ENCODE measurements at regions not wholly inside any gene's neighbourhood (a gene's known extent, or its start where the extent isn't known, plus 50 kb on each side); places are given as distances from the start of the nearest gene placed in this dataset.
"Not testable (repeated sequence)": the region's sequence is repeated elsewhere in the genome, so short reads cannot be mapped to it uniquely, and the experiment has no call there.

DNA sequence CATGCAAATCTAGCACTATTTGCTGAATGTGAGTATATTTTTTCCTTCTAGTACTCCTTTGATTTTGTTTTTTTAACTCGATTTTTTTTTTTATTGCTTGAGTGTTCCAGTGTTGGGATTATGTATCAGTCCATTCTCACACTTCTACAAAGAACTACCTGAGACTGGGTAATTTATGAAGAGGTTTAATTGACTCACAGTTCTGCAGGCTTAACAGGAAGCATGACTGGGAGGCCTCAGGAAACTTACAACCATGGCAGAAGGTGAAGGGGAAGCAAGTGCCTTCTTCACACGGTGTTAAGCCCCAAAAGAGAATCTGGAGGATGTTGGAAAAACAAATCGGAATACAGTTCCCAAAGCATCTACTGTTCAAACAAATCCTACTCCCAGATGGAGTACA lies 69.1 kb downstream of the ZNF518B start:
- H3K27ac Mint-ChIP-seq; H3K36me3 Mint-ChIP-seq (ENCODE audit: low read depth); H3K9me3 Mint-ChIP-seq; H3K4me1 Mint-ChIP-seq; H3K4me3 Mint-ChIP-seq; DNase-seq; POLR2A ChIA-PET; CTCF ChIA-PET: not testable (repeated sequence)
- peaks cover 12% of the 10 kb centered on the region for H3K27me3 Mint-ChIP-seq

DNA sequence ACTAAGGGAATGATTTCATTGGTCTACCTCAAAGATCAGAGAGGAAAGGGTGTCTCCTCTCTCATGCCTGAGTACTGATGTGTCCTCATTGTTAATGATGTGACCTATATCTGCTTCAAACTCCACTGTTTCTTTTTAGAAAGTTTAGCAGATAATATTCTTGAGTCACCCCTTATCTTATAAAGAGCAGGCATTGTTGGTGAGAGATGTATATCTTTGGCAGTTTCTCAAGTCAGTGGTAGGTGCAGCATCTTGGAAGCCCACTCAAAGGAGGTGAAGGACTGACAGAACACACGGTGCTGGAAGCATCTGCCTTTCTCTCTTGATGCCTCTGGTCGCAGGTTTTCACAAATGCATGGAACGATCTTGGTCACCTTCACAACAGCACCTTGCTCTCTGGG lies 71.2 kb downstream of the ZNF518B start:
- ChIA-PET CTCF (interaction anchor here (1.2 kb wide), 1 partner anchor 228 kb away, joined by 3 read pairs; no protein-coding TSS in a partner anchor), POLR2A (no interaction called here)
- no peak overlapping the region for H3K4me3 Mint-ChIP-seq
- no peaks in the 10 kb centered on the region for H3K9me3 Mint-ChIP-seq
- H3K27me3 Mint-ChIP-seq = peaks cover 5% of the 10 kb centered on the region
- H3K27ac Mint-ChIP-seq = no peak overlapping the region
- no peak for DNase-seq
- no peaks in the 10 kb centered on the region for H3K36me3 Mint-ChIP-seq (ENCODE audit: low read depth)
- no peaks in the 10 kb centered on the region for H3K4me1 Mint-ChIP-seq

DNA sequence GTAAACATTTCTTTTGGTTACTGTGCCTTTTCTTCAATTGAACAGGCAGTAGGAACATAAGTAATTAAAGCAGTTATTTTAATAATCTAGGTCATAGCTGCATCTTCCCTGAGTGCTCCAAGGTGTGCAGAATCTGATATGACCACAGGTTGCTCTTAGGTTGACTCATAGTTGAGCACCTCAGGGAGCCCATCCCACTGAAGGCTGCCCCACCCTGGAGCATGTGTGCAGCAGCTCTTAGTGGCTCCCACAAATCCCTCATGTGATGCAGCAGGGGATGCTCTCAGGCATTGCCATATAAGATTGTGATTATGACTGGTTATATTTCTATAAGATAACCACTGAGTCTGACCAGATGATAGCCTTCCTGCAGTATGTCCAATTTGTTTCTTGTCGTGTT lies 72.3 kb downstream of the ZNF518B start:
- no peak for DNase-seq
- Mint-ChIP-seq H3K9me3 (no peaks in the 10 kb centered on the region), H3K27me3 (peaks cover 1% of the 10 kb centered on the region), H3K4me1 (no peaks in the 10 kb centered on the region), H3K4me3 (no peak overlapping the region), H3K36me3 (ENCODE audit: low read depth) (no peaks in the 10 kb centered on the region), H3K27ac (no peak overlapping the region)
- ChIA-PET POLR2A (no interaction called here), CTCF (interaction anchor here (1.2 kb wide), 1 partner anchor 227 kb away, joined by 3 read pairs; no protein-coding TSS in a partner anchor)

DNA sequence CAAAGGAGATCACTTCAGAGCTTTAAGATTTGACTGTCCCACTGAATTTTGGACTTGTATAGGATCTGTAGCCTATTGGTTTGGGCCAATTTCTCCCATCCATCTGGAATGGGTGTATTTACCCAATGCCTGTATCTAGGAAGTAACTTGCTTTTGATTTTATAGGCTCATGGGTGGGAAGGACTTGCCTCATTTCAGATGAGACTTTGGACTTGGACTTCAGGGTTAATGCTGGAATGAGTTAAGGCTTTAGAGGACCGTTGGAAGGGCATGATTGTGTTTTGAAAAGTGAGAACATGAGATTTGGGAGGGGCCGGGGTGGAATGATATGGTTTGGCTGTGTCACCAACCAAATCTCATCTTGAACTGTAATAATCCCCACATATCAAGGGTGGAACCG lies 73.8 kb downstream of the ZNF518B start:
- CTCF ChIA-PET = no interaction called here
- no peaks in the 10 kb centered on the region for H3K4me1 Mint-ChIP-seq
- no peak overlapping the region for H3K27ac Mint-ChIP-seq
- H3K9me3 Mint-ChIP-seq = no peaks in the 10 kb centered on the region
- H3K4me3 Mint-ChIP-seq = no peak overlapping the region
- peaks cover under 1% of the 10 kb centered on the region for H3K27me3 Mint-ChIP-seq
- no peak for DNase-seq
- POLR2A ChIA-PET = no interaction called here
- no peaks in the 10 kb centered on the region for H3K36me3 Mint-ChIP-seq (ENCODE audit: low read depth)

DNA sequence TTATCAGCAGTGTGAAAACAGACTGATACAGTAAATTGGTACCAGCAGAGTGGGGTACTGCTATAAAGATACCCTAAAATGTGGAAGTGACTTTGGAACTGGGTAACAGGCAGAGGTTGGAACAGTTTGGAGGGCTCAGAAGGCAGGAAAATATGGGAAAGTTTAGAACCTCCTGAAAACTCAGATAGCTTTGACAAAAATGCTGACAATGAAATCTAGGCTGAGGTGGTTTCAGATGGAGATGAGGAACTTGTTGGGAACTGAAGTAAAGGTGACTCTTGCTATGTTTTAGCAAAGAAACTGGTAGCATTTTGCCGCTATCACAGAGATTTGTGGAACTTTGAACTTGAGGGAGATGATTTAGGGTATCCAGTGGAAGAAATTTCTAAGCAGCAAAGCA lies 75.1 kb downstream of the ZNF518B start:
- H3K27me3 Mint-ChIP-seq; DNase-seq; H3K36me3 Mint-ChIP-seq (ENCODE audit: low read depth); H3K4me3 Mint-ChIP-seq; POLR2A ChIA-PET; H3K9me3 Mint-ChIP-seq; H3K4me1 Mint-ChIP-seq; CTCF ChIA-PET; H3K27ac Mint-ChIP-seq: not testable (repeated sequence)

DNA sequence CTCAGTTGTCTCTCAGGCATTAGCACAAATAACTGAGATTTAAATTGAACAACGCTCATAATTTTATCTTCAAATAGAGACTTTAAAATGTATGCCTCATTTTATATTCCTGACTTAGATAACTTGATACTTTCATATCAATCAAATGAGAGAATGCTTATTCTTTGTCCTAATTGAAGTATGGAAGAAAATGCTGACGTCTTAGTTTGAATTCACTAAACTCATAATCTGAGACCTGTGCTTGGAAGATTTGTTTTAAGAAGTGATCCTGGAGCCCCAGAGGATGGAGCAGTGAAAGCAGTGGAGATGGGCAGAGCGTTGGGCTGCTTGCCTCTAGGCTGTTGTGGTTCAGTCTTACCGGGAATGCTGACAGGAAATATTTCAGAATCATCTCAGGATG lies 76.1 kb downstream of the ZNF518B start:
- CTCF ChIA-PET = no interaction called here
- POLR2A ChIA-PET = no interaction called here
- H3K4me3 Mint-ChIP-seq = no peak overlapping the region

DNA sequence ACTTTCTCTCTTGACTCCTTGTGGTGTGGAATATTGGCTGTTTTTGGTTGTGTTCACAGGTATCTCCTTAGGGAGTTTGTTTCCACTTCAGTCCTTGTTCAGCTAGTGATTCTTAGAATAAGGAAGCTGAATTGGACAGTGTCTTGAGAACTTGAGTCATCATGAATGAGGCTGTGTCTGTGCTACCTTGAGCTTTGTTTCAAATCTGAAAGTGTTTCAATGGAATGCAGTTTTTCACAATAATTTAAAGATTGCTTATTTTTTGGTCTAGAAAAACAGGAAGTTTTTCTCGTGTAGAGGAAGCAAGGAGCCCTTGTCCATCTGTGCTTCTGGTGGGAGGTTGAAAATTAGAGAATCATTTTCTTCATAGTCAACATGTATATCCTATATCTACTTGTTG lies 76.5 kb downstream of the ZNF518B start:
- peaks cover 2% of the 10 kb centered on the region for H3K27me3 Mint-ChIP-seq
- no peak for DNase-seq
- POLR2A ChIA-PET = no interaction called here
- CTCF ChIA-PET = no interaction called here
- no peaks in the 10 kb centered on the region for H3K36me3 Mint-ChIP-seq (ENCODE audit: low read depth)
- no peak overlapping the region for H3K27ac Mint-ChIP-seq
- H3K4me3 Mint-ChIP-seq = no peak overlapping the region
- no peaks in the 10 kb centered on the region for H3K4me1 Mint-ChIP-seq
- no peaks in the 10 kb centered on the region for H3K9me3 Mint-ChIP-seq

More for the DNA sequence above, 76.1 kb downstream of the ZNF518B start:
- H3K4me1 Mint-ChIP-seq = no peaks in the 10 kb centered on the region
- no peak for DNase-seq
- H3K27me3 Mint-ChIP-seq = peaks cover under 1% of the 10 kb centered on the region
- no peaks in the 10 kb centered on the region for H3K9me3 Mint-ChIP-seq
- no peak overlapping the region for H3K27ac Mint-ChIP-seq
- no peaks in the 10 kb centered on the region for H3K36me3 Mint-ChIP-seq (ENCODE audit: low read depth)

DNA sequence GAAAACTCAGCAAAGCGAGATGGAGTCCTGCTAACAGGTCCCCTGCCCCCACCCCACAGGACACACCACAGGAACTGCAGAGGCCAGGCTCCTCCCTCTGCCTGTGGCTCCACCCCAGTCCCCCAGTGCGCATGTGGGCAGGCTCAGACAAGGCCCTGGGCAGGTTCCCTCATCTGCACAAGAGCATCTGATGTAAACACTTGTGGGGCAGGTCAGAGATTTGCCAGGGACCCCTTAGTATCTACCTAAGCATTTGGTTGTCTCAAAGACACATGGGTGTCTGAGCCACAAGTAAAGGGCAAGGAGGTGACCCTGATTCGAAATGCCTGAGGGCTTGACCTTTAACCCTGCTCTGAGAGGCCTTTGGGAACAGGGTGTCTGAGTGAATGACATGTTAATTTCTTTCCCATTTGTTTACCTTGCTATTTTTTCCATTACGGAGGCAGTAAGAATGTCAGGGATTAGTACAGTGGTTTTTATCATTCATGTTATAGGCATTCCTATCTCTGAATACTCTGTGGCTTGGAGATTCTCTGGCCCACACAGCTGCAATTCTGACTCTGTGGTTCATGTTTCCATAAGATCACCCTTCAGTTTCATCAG lies 85.3 kb downstream of the ZNF518B start:
- no peak overlapping the region for H3K4me3 Mint-ChIP-seq
- H3K4me1 Mint-ChIP-seq = no peaks in the 10 kb centered on the region
- CTCF ChIA-PET = no interaction called here
- H3K27me3 Mint-ChIP-seq = peaks cover 2% of the 10 kb centered on the region
- no peaks in the 10 kb centered on the region for H3K36me3 Mint-ChIP-seq (ENCODE audit: low read depth)
- POLR2A ChIA-PET = no interaction called here
- no peak overlapping the region for H3K27ac Mint-ChIP-seq
- H3K9me3 Mint-ChIP-seq = no peaks in the 10 kb centered on the region
- DNase-seq = no peak

DNA sequence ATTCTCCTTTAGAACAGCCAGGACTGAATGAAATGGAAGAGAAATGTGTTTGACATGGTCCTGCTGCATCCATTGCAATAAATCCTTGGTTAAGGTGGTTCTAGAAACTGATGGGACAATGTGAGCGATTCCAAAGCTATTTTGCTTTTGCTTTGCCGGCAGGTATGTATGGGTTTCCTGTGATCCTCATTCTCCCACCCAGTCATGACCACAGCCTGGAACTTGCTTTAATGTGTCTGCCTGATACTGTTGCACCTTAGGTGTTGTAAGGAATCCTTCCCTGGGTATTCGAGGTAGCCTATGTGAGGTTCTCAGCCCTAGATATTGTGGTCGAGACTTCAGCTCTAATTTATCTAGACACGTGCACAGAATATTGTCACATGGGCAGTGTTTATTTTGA lies 86.1 kb downstream of the ZNF518B start:
- CTCF ChIA-PET = no interaction called here
- Mint-ChIP-seq H3K4me1 (no peaks in the 10 kb centered on the region), H3K27me3 (peaks cover 1% of the 10 kb centered on the region), H3K4me3 (no peak overlapping the region), H3K27ac (no peak overlapping the region), H3K9me3 (no peaks in the 10 kb centered on the region), H3K36me3 (ENCODE audit: low read depth) (no peaks in the 10 kb centered on the region)
- POLR2A ChIA-PET = no interaction called here
- DNase-seq = no peak

DNA sequence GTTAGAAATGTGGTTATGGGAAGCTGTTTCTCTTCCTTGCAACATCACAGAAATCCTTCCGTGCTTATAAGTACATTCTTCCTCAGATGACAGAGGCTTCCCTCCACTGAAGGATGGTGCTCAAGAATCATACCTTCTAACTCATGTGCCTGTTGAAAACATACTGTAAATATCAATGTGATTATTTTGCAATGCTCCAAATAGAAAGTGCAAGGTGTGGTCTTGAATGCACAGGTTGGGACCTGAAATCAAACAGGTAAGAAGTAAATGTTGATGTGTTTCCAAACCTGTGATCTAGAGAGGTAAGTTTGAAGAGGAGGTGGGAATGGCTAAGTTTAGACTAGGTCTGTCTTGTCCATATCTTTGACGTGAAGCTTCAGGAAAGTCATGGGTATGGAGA lies 87.7 kb downstream of the ZNF518B start:
- DNase-seq = no peak
- no peaks in the 10 kb centered on the region for H3K4me1 Mint-ChIP-seq
- no peak overlapping the region for H3K4me3 Mint-ChIP-seq
- no peaks in the 10 kb centered on the region for H3K27me3 Mint-ChIP-seq
- H3K36me3 Mint-ChIP-seq (ENCODE audit: low read depth) = no peaks in the 10 kb centered on the region
- POLR2A ChIA-PET = no interaction called here
- H3K27ac Mint-ChIP-seq = no peak overlapping the region
- CTCF ChIA-PET = no interaction called here
- H3K9me3 Mint-ChIP-seq = no peaks in the 10 kb centered on the region

DNA sequence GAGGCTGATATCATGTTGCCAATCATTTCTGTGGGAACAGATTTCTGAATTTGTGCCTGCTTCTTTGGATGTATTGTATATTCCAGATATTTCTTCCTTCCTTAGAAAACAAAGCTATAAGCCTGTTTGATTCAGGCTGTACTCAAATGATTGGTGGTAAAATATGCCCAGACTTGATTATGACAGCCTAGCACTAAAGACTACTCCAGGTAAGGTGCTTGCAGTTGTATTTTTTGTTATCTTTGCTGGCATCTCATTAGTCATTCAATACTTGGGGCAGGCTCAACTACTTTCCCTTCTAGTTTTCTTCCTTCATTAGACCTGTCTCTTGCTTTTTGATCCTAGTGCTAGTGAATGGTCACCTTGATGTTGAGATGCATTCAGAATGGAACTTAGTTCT lies 90.6 kb downstream of the ZNF518B start:
- Mint-ChIP-seq H3K4me3 (no peak overlapping the region), H3K9me3 (no peaks in the 10 kb centered on the region), H3K36me3 (ENCODE audit: low read depth) (no peaks in the 10 kb centered on the region), H3K27me3 (no peaks in the 10 kb centered on the region), H3K27ac (no peak overlapping the region), H3K4me1 (no peaks in the 10 kb centered on the region)
- POLR2A ChIA-PET = no interaction called here
- CTCF ChIA-PET = no interaction called here
- DNase-seq = no peak

DNA sequence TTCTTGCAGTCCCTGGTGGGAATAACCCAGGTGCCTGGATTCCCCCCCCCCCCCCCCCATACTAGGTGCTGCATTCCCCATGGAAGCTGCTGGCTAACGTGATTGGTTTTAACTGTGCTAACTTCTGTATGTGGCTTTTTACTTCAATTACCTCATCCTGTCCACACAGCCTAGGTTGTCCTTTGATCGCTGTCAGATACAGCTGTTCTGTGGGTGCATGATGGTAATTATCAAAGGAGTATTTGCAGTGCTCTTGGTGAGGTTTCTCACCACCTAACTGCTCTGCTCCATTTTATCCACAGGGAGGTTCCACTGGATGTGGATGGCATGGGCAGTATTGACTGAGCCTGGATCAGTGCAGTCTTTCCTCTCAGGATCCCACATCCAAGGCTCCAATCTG lies 93.0 kb downstream of the ZNF518B start:
- POLR2A ChIA-PET = no interaction called here
- H3K4me1 Mint-ChIP-seq = no peaks in the 10 kb centered on the region
- no peak overlapping the region for H3K4me3 Mint-ChIP-seq
- H3K9me3 Mint-ChIP-seq = no peaks in the 10 kb centered on the region
- no peak for DNase-seq
- no peaks in the 10 kb centered on the region for H3K27me3 Mint-ChIP-seq
- CTCF ChIA-PET = interaction anchor here (0.8 to 0.9 kb wide), 2 partner anchors 9 to 191 kb away, joined by 3 read pairs; no protein-coding TSS in a partner anchor
- H3K27ac Mint-ChIP-seq = no peak overlapping the region
- H3K36me3 Mint-ChIP-seq (ENCODE audit: low read depth) = no peaks in the 10 kb centered on the region

DNA sequence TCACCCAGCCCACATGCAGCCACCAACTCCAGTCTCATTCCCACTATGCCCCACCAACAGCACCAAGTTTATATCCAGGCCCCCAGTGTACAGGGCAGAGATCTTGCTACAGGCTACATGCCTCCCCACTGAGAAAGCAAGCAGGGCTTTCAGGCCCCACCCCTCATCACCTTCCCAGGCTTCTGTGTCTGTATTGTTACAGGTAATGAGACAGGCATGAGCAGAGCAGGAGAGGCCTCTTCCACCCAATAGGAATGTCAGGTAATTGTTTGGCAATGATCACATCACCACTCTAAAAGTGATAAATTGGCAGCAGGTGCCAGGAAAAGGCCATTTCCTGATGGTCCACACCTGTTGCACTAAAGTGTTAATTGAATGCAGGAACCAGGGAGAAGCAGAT lies 102.5 kb downstream of the ZNF518B start:
- H3K4me3 Mint-ChIP-seq = no peak overlapping the region
- H3K27me3 Mint-ChIP-seq = peaks cover 7% of the 10 kb centered on the region
- no peaks in the 10 kb centered on the region for H3K9me3 Mint-ChIP-seq
- H3K27ac Mint-ChIP-seq = no peak overlapping the region
- ChIA-PET CTCF (no interaction called here), POLR2A (no interaction called here)
- H3K36me3 Mint-ChIP-seq (ENCODE audit: low read depth) = no peaks in the 10 kb centered on the region
- no peaks in the 10 kb centered on the region for H3K4me1 Mint-ChIP-seq
- no peak for DNase-seq

DNA sequence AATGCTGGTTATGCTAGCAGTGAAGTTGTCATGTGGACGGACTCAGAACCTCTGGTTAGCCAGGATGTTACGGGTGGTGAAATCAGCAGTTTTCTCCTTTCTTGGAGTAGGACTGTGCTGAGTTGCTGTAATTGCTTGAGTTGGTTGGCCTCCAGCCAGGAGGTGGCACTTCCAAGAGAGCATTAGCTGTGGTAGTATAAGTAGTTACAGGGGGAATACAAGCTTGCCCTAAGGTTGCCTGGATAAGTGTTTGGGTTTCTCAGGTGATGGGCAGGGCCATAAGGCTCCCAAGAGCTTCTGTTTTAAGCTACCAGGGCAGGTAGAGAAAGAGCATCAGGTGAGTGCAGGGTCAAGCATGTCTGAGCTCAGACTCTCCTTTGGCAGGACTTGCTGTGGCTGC lies 103.0 kb downstream of the ZNF518B start:
- Mint-ChIP-seq H3K4me1 (no peaks in the 10 kb centered on the region), H3K36me3 (ENCODE audit: low read depth) (no peaks in the 10 kb centered on the region), H3K9me3 (no peaks in the 10 kb centered on the region), H3K27ac (no peak overlapping the region), H3K4me3 (no peak overlapping the region), H3K27me3 (peaks cover 9% of the 10 kb centered on the region)
- ChIA-PET POLR2A (no interaction called here), CTCF (no interaction called here)
- DNase-seq = no peak

DNA sequence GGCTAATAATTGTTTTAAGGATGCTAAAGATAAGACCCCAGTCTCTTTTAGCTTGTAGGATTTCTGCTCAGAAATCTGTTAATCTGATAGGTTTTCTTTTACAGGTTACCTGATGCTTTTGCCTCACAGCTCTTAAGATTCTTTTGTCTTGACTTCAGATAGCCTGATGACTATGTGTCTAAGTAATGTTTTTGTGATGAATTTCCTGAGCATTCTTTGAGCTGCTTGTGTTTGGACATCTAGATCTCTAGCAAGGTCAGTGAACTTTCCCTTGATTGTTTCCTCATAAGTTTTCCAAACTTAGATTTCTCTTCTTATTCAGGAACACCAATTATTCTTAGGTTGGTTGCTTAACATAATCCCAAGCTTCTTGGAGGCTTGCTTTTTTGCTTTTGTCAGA lies 104.1 kb downstream of the ZNF518B start:
- Mint-ChIP-seq H3K9me3 (no peaks in the 10 kb centered on the region), H3K27me3 (peaks cover 11% of the 10 kb centered on the region), H3K36me3 (ENCODE audit: low read depth) (no peaks in the 10 kb centered on the region), H3K4me3 (no peak overlapping the region), H3K4me1 (no peaks in the 10 kb centered on the region), H3K27ac (no peak overlapping the region)
- no peak for DNase-seq
- ChIA-PET CTCF (no interaction called here), POLR2A (no interaction called here)

All from activated CD4-positive, alpha-beta memory T cell treated with anti-CD3 and anti-CD28 coated beads, Interleukin-2, amount 10 ng/mL, durations not matched to agents 7 days and 5 days (primary cell).